ENCODE measurements at regions not wholly inside any gene's neighbourhood (a gene's known extent, or its start where the extent isn't known, plus 50 kb on each side); places are given as distances from the start of the nearest gene placed in this dataset.
A peak's percentile ranks its signal among the peaks of the same experiment; 100 is the strongest.
"Not testable (repeated sequence)": the region's sequence is repeated elsewhere in the genome, so short reads cannot be mapped to it uniquely, and the experiment has no call there.

GRCh38 chr1:8169364-8170058, 143.4 kb upstream of the ERRFI1 start:
- DNase-seq (ENCODE audit: low read depth) = peak; percentile 45

- no peak for DNase-seq (ENCODE audit: low read depth)
Measured at GRCh38 chr1:8167936-8168335, 141.8 kb upstream of the ERRFI1 start.

- no peak for DNase-seq (ENCODE audit: low read depth)
Measured at GRCh38 chr1:8166406-8166805, 140.3 kb upstream of the ERRFI1 start.

GRCh38 chr1:8165595-8166360, 139.7 kb upstream of the ERRFI1 start:
- no peak for DNase-seq (ENCODE audit: low read depth)

GRCh38 chr1:8164670-8165069, 138.6 kb upstream of the ERRFI1 start:
- no peak for DNase-seq (ENCODE audit: low read depth)

- no peak for DNase-seq (ENCODE audit: low read depth)
Measured at GRCh38 chr1:8163039-8163438, 136.9 kb upstream of the ERRFI1 start.

GRCh38 chr1:8162168-8162567, 136.1 kb upstream of the ERRFI1 start:
- DNase-seq (ENCODE audit: low read depth) = no peak

GRCh38 chr1:8161546-8162105, 135.5 kb upstream of the ERRFI1 start:
- DNase-seq (ENCODE audit: low read depth) = no peak

GRCh38 chr1:8159470-8160024, 133.4 kb upstream of the ERRFI1 start:
- no peak for DNase-seq (ENCODE audit: low read depth)

GRCh38 chr1:8158995-8159394, 132.9 kb upstream of the ERRFI1 start:
- no peak for DNase-seq (ENCODE audit: low read depth)

- DNase-seq (ENCODE audit: low read depth) = no peak
Measured at GRCh38 chr1:8157765-8158164, 131.7 kb upstream of the ERRFI1 start.

GRCh38 chr1:8155528-8156186, 129.5 kb upstream of the ERRFI1 start:
- DNase-seq (ENCODE audit: low read depth) = no peak

- DNase-seq (ENCODE audit: low read depth) = no peak
Measured at GRCh38 chr1:8154621-8155052, 128.5 kb upstream of the ERRFI1 start.

GRCh38 chr1:8153961-8154360, 127.9 kb upstream of the ERRFI1 start:
- no peak for DNase-seq (ENCODE audit: low read depth)

GRCh38 chr1:8152731-8153702, 126.9 kb upstream of the ERRFI1 start:
- no peak for DNase-seq (ENCODE audit: low read depth)

- DNase-seq (ENCODE audit: low read depth) = no peak
Measured at GRCh38 chr1:8151647-8152046, 125.5 kb upstream of the ERRFI1 start.

GRCh38 chr1:8149756-8150155, 123.6 kb upstream of the ERRFI1 start:
- not testable (repeated sequence) for DNase-seq (ENCODE audit: low read depth)

- DNase-seq (ENCODE audit: low read depth) = no peak
Measured at GRCh38 chr1:8147956-8148355, 121.8 kb upstream of the ERRFI1 start.

GRCh38 chr1:8146257-8146855, 120.2 kb upstream of the ERRFI1 start:
- DNase-seq (ENCODE audit: low read depth) = no peak

GRCh38 chr1:8145545-8146202, 119.6 kb upstream of the ERRFI1 start:
- no peak for DNase-seq (ENCODE audit: low read depth)

All from stromal cell of bone marrow (primary cell).